NCI-H2081 treated with DMSO at 0.1 percent for 48 hours (cell line): ENCODE measurements at regions not wholly inside any gene's neighbourhood (a gene's known extent, or its start where the extent isn't known, plus 50 kb on each side); places are given as distances from the start of the nearest gene placed in this dataset.
"Not testable (repeated sequence)": the region's sequence is repeated elsewhere in the genome, so short reads cannot be mapped to it uniquely, and the experiment has no call there.

Experiments used
- DNase-seq: peaks from one replicate; lab custom pipeline; 2025; lab: John Stamatoyannopoulos, UW

DNA sequence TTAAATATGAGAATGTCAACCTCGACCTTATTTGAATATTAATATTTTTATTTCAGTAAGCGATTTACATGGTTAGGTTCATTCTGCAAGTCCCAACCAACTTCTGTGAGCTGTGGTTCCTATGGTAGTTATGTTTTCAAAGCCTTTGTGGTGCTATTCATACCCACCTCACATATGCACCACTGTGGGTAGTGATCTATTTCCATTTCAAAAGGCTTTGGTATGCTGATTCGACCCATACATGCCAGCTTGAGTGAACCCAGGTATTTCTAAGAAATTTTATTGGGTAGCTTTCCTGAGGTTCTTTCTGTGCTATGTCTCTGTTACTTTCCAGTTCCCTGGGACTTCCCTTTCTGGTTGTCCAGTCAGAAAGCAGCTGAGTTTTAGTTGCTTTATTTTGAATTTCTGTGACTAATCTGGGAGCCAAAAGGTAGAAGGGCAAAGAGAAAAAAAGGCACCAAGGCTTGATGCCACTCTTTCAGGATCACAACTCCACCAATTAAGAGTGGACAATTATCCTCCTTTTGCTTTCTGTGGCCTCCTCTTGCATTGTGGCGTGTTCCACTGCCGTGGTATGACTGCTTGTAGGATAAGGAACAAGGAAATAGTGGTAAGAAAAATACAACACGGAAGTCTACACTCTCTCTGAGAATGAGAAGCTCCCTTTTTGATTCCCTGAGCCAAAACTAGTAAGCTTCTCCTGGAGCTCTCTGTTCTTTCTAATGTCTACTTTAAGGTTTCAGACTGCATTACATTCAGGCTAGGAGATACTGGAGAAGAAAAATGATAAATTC, 729.1 kb downstream of the NOVA1 start:
- no peak for DNase-seq

DNA sequence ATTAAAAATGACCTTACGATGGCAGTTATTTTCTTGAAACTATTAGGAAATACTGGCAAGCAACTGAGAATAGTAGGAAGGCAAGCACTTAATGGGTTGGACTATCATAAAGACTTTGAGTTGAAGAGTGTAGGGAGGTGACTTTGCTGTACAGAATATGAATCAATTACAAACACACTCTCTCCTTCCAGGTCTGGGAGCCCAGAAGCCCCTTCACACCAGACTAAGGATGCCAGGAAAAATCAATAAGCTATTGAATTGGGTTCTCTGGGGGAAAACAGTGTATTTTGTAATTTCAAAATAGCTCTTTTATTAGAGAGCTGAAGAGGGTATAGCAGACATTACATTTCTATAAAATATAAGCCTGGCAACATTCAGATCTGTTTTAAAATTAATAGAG, 736.4 kb downstream of the NOVA1 start:
- no peak for DNase-seq

DNA sequence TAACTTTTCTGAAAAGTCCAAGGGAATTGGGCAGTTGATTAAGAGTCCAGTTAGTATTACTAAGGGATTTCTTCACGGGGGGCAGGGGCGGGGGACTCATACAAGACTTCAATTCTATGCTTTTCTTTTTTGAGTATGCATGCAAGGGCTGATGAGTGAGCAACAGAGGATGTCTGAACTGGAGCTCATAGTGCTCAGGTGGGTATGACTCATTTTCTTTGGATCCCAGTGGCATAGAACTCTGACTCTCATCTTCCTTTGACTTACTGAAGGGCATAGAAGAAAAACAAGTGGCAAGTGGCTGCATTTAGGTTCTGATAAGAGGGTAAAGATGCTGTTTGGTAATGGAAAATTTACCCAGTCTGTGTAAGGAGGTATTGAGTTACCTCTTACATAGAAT, 749.2 kb downstream of the NOVA1 start:
- DNase-seq = no peak

DNA sequence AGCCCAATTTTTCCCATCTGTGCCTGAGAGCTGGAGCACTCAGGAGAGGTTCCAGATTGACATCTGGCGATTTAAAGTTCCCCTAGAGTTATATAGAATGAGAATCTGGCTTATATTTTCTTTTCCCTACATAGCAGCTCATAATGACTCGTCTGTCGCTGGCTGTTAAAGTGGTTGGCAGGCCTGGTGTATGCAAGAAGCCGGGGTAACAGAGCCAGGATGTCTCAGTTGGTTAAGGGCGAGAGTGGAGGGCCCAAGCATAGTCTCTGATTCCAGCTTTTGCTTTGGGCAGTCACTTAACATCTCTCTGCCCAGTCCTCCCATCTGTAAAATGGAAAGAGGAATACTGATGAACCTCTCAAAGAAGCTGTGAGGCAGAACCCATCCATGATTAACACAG, 751.6 kb downstream of the NOVA1 start:
- no peak for DNase-seq

DNA sequence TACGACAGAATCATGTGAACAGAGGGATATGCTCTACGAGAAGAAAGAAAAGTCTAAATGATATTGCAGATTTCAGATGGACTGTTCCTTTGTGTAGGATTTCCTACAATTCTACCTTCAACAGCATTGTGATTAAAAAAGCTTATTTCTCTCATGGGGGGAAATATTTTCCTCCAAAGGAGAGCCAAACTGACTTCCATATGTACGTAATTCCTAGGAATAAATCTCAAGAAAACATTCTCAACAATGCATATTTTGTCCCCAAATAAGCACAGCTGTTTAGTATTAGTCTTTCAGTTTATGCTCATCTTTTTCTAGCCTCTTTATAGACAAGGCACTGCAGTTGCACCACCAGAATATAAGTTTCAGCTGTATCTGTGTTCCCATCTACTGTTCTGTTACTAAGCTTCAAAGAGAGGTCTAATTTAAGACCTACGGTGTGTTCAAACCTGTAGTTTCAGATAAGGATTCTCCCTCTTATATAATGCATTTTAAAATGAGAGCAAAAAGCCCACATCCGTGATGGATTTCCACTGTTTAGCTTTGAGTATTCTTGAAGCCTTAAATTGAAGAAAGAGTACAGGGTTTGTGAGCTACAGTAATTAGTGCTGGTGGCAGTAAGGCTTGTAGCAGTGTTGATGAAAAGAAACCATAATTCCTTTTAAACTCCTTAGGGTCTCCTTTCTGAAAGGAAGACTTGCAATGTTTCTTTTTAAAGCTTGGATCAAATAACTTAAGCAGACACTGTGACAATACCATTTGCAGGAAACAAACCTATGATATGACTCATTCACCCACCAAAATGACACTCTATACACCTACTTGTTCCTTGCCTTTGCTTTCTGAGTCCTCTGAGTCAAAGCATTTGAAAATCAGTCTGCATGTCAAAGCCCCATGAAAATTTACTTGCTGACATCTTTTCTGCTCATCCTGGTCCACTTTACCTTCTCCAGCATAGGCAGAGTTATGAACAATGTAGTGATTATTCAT, 754.1 kb downstream of the NOVA1 start:
- DNase-seq = no peak

DNA sequence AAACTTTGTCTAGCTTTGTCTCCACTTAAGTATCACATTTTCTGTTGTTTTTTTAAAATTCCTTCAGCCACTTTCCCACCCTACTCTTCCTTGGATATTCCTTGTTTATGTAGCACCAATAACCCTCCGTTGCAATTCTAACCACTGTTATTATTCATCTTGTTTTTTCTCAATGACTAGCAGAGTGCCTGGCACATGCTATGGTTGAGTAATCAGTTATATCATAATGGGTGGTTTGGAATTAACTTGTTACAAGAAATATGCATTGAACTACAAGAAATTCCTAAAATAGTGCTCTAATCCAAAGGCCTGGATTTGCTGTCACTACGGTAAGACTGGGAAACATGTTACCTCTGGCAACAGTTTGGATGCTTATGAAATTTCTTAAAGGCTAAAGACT, 756.6 kb downstream of the NOVA1 start:
- no peak for DNase-seq

DNA sequence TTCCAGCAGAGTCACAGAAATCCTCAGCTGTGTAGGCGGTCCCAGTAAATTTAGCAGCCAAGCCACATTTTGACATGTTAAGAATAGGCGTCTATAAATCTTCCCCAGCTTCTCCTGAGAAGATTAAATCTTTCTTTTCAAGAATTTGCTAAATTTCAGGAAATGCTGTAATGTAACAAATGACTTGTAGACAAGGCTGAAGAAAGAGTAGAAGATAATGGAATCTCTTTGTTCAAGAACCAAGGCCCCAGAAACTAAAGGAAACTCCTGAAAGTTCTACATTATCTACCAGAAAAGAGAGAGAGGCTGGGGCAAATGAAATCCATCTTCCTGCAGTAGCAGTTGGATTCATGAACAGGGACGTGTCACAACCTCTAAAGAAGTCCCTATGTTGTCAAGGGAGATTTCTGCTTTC, 760.3 kb downstream of the NOVA1 start:
- DNase-seq = no peak

DNA sequence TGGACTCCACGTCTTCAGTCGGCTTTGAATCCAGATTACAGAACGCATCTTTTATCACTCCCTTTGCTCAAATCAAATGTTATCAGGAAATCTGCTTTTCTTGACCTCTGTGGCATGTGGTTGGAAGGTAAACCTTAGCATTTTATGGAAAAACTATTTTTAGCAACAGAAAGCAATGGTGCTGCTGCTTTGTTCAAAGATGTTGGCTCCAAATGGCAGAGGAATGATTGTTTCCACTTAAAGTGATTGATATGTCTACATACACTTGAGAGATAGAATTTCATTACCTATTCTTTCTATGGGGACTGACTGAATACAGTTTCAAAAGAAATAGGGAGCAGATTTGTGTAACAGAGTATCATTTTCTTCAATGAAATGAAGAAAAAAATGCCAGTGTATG, 761.2 kb downstream of the NOVA1 start:
- DNase-seq = no peak

DNA sequence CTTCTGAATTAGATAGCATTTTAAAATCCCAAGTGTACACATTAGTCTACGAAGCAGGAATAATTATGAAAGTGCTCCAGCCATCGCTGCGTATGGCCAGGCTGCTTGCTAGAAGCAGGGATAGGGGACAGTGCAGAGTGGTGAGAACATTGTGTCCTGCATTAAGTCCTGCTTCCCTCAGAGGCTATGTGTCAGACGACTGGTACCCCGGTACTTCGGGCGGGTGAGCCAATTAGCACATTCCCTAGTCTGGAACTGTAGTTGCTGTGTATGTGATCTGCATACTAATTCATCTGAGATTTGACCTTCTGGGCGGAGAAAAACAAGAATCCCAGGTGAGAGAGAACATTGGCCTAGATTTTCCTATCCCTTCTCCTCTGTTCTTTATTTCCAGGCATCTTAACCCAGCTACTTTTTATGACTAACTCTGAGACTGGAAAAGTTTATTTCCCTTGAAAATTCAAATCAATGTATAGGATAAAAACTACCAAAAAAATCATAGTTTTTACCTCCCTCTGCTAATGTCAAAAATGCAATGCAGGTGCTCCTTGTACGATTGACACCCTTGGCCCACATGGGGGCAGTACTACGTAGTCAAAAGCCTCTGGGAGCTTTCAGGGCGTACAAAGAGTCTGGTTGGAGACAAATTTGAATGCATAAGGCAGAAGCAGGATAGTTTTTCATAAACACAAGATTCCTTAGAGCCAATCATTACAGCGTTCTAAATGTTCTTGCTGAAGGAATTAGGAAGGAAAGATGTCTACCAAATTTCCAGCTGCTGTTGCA, 764.3 kb downstream of the NOVA1 start:
- no peak for DNase-seq

DNA sequence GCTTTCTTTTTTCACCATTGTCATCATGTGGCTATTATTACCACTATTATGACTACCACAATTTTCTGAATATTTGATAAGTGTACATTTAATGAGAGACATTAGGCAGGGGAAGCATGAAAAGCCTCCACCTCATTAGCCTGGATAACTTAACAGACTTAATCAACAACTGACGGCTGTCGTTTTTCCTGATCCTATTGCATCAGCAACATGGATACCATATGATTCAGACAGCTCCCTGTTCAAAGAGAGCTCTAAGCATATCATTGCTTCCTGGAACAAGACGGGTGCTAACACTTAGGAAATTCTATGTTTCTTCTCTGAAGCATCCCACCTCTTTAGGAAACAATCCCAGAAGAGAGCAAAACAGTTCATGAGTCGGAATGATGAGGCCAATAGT, 765.2 kb downstream of the NOVA1 start:
- DNase-seq = no peak

DNA sequence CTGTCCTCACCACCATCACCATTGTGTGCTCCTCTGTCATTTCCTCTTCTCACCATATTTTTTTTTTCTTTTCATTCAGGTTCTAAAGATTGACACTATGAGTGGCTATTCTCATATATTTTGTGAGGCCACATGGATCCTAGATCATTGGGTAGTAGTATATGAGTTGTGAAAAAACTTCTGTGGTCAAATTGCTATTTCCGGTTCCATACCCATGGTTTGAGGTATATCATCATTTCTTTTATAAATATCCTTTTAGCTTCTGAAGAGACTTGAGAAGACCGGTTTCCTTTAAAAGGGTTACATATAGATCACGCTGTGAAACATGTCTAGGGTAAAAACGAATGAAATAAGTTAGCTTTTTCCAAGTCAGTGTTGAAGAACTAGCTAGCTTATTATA, 769.3 kb downstream of the NOVA1 start:
- DNase-seq = no peak

DNA sequence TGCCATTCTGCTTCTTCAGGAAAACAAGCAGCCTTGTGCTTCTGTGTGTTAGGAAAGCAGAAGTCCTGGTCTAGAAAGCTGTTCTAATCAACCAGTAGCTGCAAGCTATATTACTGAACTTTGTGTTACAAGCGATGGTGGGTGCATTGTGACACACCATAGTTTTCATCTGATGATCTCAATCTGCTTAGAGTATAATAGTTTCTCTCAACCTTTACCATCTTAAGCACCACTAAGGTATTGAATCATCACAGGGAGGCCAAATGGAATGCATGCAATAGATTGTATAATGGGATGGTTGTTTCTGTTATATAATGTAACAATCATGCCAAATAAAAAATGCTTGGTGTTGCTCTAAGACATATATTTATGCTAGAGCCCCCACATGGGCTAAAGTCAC, 771.7 kb downstream of the NOVA1 start:
- no peak for DNase-seq

DNA sequence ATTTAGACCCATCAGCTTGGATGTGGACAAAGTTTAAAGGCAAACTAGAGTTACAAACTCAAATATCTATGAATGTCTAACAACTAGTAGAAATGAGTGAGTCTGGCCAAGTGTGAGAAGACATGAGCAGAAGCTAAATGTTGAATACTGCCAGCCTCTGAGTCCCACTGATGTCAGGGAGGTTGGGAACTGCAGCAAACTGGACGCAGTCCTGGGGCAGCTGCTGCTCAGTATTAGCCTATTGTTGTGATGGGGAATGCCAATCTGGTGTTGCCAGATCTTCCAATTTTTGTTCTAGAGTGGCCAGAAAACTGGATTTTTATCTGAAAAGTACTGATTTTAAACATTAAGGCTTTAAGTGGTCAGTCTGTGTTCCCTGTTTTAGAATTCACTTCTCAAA, 770.4 kb upstream of the STXBP6 start:
- no peak for DNase-seq

DNA sequence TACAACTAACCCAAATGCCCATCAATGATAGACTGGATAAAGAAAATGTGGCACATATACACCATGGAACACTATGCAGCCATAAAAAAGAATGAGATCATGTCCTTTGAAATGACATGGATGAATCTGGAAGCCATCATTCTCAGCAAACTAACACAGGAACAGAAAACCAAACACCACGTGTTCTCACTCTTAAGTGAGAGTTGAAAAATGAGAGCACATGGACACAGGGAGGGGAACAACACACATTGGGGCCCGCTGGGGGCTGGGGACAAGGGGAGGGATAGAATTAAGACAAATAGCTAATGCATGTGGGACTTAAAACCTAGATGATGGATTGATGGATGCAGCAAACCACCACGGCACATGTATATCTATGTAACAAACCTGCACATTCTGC, 764.7 kb upstream of the STXBP6 start:
- DNase-seq = not testable (repeated sequence)

DNA sequence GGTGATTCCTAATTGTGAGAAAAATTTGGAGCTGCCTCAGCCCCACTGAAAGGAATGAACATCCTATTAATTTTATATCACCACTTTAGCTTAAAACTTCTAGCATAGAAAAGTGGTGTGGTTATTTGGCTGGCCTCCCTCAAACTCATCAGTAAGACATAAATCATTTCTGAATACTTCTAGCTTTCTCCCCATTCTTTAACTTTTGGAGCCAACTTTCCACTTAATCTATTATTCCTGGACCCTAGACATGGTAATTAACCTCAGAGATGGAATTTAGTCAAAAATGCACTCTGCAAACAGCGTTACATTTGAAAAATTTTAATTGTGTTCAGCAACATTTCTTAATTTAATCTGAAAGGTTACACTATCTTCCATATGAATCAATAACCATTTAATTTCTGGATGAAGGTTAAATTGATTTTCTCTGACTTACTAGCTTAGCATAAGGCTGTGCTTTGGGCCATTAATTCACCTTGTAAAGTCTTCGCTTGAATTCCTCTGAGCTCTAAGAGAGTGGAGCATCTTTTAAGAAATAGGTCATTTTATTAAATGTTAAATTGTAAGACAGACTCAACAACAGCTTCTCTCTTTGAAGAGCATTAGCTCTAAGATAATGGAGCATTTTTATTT, 753.6 kb upstream of the STXBP6 start:
- no peak for DNase-seq

DNA sequence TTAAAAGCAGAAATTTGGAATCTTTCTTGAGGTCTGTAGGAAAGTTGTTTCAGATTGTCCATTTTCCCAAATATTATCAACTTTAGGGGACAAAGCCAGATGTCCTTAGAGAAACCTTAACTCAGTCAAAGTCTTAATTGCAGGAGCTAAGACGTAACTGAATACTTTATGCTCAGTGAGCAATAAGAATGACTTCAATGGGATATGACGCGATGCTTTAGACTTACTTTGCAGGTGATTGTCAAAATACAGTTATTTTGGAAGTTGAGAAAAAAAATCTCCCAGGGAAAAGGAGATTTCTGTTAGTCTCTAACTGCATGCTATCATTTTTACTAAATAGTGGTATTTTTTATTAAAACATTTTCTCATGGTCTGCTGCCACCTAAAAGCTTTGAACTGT, 750.9 kb upstream of the STXBP6 start:
- DNase-seq = no peak

DNA sequence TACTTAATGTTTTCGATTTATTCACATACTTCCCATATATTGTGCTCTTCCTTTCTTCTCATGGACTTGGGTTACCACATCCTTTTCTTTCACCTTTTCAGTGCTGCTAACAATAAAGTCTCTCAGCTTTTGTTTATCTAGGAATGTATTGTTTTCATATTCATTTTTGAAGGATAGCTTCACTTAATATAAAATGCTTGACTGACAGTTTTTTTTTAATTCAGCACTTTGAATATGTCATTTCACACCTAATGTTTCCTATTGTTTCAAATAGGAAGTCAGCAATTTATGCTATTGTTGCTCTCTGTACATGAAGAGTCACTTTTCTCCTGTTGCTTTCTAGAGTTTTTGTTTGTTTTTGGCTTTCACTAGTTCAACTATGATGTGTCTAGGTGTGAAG, 738.3 kb upstream of the STXBP6 start:
- no peak for DNase-seq

DNA sequence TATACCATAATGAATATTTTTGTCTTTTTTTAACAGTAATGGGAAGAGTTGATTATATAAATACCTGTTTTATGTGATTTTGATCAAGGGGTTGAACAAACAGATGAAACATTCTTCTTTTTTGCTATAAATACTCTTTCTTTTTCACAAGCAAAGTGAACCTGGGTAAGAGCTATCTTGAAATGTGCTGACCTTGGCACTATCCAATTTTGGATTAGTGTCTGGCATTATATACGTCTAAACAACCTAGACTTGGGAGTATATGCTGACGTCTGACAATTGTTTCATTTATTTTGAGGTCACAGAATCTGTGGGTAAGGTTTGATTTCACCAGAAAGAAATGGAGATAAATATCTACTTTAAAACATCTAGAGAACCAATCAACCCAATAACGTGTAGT, 716.0 kb upstream of the STXBP6 start:
- DNase-seq = no peak

DNA sequence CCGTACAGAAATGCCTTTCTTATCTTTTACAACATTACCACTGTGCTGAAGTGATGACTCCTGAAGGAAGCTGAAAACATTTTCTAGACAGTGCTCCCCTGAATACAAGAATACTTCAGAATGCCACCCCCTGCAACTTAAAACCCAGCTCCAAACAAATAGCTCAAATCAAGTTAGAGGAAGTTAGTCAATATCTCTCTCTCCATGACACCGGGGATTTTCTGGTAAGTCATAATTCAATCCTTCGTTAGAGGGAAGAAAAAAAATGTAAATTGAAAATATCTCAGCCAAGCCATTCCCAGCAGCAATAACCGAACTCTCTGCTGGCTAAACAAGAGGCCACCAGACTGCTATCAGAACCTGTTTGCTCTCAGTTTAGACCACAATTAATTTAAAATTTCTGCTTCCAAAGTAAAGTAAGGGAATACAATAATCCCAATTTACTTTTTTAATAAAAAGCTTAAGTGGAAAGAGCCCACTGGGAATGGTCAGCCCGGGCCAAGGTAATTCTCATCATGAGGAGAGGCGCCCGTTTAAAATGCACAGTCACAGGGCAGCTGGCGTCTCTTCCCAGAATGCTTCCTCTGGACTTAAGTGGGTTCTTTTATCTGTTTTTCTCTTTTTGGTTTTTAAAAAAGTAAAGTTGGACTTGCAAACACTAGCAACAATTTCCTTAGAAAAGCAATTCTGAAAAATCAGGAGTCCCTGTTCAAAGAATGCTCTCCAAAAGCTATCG, 710.1 kb upstream of the STXBP6 start:
- DNase-seq = no peak

DNA sequence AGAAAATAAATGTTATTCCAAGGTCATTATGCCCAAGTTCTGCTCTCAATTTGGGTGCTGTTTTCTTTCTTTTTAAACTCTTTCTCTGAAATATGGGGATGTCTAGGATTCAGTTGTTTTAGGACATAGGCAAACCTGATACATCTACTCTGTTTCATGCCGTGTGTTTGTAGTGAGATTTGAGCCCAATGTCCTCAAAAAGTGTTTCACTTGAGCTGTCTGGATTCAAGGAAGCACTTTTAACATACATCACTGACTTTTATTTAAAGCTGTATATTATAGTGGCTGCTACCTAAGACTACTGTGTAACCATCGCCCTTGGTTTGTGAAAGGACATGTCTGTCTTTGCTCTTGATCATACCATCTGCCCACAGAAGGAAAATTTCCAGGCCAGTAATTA, 709.3 kb upstream of the STXBP6 start:
- no peak for DNase-seq

DNA sequence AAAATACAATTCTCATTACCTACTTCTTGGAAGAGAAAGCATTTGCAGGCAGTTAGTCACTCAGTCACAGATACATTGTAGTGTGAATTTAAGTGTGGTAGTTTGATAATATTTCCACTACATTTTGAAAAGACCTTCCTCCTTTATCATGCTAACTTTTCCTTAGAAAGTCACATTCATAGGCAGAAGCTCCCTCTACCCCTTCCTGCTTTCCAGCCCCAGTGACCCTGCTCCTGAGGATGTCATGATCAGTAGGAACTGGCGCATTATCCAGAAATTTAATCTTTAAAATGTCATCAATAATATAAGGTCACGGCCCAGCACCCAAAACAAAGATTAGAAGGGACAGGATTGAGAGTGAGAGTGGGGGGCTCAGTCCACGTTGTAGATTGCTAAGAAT, 707.4 kb upstream of the STXBP6 start:
- DNase-seq = no peak
